OCI-LY1 (cell line): ENCODE measurements at regions not wholly inside any gene's neighbourhood (a gene's known extent, or its start where the extent isn't known, plus 50 kb on each side); places are given as distances from the start of the nearest gene placed in this dataset.

ENCODE experiments used
- H2AFZ ChIP-seq: fragments of 200-600 bp; sonication (generic), shearing (Covaris generic); 2 replicates; pipeline ENCODE4 v1.6.0; 2014; ENCODE audit warnings: antibody characterized with exemption, mild to moderate bottlenecking, low read length
- H3F3A ChIP-seq: fragments of 200-600 bp; sonication (generic), shearing (Covaris generic); 2 replicates; pipeline ENCODE4 v1.6.0; 2014; ENCODE audit warnings: mild to moderate bottlenecking, antibody characterized with exemption, low read length, moderate library complexity; ENCODE audit not compliant: insufficient read depth
- H3K27ac ChIP-seq: fragments of 200-600 bp; sonication (generic); 2 replicates; pipeline ENCODE4 v1.5.1; 2014; ENCODE audit warnings: low read length, mixed run types, mild to moderate bottlenecking, low read depth; ENCODE audit not compliant: poor library complexity, severe bottlenecking
- H3K27me3 ChIP-seq: fragments of 200-600 bp; sonication (generic); 2 replicates; pipeline ENCODE4 v1.6.0; 2014; ENCODE audit warnings: antibody characterized with exemption, mild to moderate bottlenecking, low read length, moderate library complexity; ENCODE audit not compliant: insufficient read depth
- H3K36me3 ChIP-seq: fragments of 200-600 bp; sonication (generic); 2 replicates; pipeline ENCODE4 v1.6.1; 2014; ENCODE audit warnings: mild to moderate bottlenecking, antibody characterized with exemption, low read length, moderate library complexity, mixed read lengths; ENCODE audit not compliant: insufficient read depth
- H3K4me1 ChIP-seq: fragments of 200-600 bp; sonication (generic); 2 replicates; pipeline ENCODE4 v1.5.1; 2014; ENCODE audit warnings: mild to moderate bottlenecking, low read length, moderate library complexity; ENCODE audit not compliant: insufficient read depth, severe bottlenecking
- H3K4me2 ChIP-seq: fragments of 200-600 bp; sonication (generic), shearing (Covaris generic); 2 replicates; pipeline ENCODE4 v1.6.1; 2014; ENCODE audit warnings: low read length
- H3K4me3 ChIP-seq: fragments of 200-600 bp; sonication (generic); 2 replicates; pipeline ENCODE4 v1.5.1; 2014; ENCODE audit warnings: low read length, low read depth, mild to moderate bottlenecking, mixed read lengths; ENCODE audit not compliant: poor library complexity, severe bottlenecking
- H3K79me2 ChIP-seq: fragments of 200-600 bp; shearing (Covaris generic); 2 replicates; pipeline ENCODE4 v1.6.1; 2016; ENCODE audit warnings: mixed run types, low read length, mixed read lengths; ENCODE audit not compliant: insufficient read depth
- H3K9ac ChIP-seq: fragments of 200-600 bp; sonication (generic), shearing (Covaris generic); 2 replicates; pipeline ENCODE4 v1.6.1; 2014; ENCODE audit warnings: mild to moderate bottlenecking, low read length, mixed read lengths
- H3K9me2 ChIP-seq: fragments of 200-600 bp; sonication (generic), shearing (Covaris generic); 2 replicates; pipeline ENCODE4 v1.6.1; 2014; ENCODE audit warnings: low read depth, mild to moderate bottlenecking, low read length, mixed read lengths
- H3K9me3 ChIP-seq: fragments of 200-600 bp; shearing (Covaris generic); 2 replicates; pipeline ENCODE4 v1.6.1; 2014; ENCODE audit warnings: low read length, mixed read lengths
- H4K20me1 ChIP-seq: fragments of 200-600 bp; sonication (generic), shearing (Covaris generic); 2 replicates; pipeline ENCODE4 v1.6.0; 2016; ENCODE audit warnings: mild to moderate bottlenecking, low read length; ENCODE audit not compliant: insufficient read depth
- CTCF ChIP-seq: fragments of 200-600 bp; sonication (generic), shearing (Covaris generic); IDR thresholded peaks from 2 replicates; pipeline ENCODE4 v1.5.1; 2017; ENCODE audit warnings: mild to moderate bottlenecking, antibody characterized with exemption, low read length, moderate library complexity, mixed read lengths
- EZH2 ChIP-seq: fragments of 200-600 bp; sonication (generic), shearing (Covaris generic); IDR thresholded peaks from 2 replicates; pipeline ENCODE4 v1.8.0; 2017; ENCODE audit warnings: borderline replicate concordance, mixed run types, mild to moderate bottlenecking, antibody characterized with exemption, low read length, moderate library complexity, mixed read lengths

GRCh38 chr10:91034042-91034441 lies 113.2 kb upstream of the ANKRD1 start:
- Histone ChIP-seq H3K4me1 (no peaks in the 10 kb centered on the region), H3K9ac (no peak overlapping the region), H3F3A (no peaks in the 10 kb centered on the region), H3K27ac (no peak overlapping the region), H3K27me3 (no peaks in the 10 kb centered on the region), H4K20me1 (no peaks in the 10 kb centered on the region), H3K4me3 (no peak overlapping the region), H3K9me3 (no peaks in the 10 kb centered on the region), H3K9me2 (no peaks in the 10 kb centered on the region), H3K4me2 (no peak overlapping the region), H2AFZ (no peak overlapping the region), H3K79me2 (no peaks in the 10 kb centered on the region), H3K36me3 (no peaks in the 10 kb centered on the region)
- TF ChIP-seq EZH2 (no peak), CTCF (no peak)

GRCh38 chr10:91034494-91035159 lies 113.7 kb upstream of the ANKRD1 start:
- H3F3A ChIP-seq, result no peaks in the 10 kb centered on the region
- no peaks in the 10 kb centered on the region for H3K36me3 ChIP-seq
- TF ChIP-seq EZH2, result no peak
- TF ChIP-seq CTCF, result no peak
- no peaks in the 10 kb centered on the region for H3K27me3 ChIP-seq
- no peaks in the 10 kb centered on the region for H3K9me3 ChIP-seq
- no peaks in the 10 kb centered on the region for H3K79me2 ChIP-seq
- no peak overlapping the region for H3K27ac ChIP-seq
- H4K20me1 ChIP-seq, result no peaks in the 10 kb centered on the region
- H2AFZ ChIP-seq, result no peak overlapping the region
- no peaks in the 10 kb centered on the region for H3K9me2 ChIP-seq
- H3K4me1 ChIP-seq, result no peaks in the 10 kb centered on the region
- H3K9ac ChIP-seq, result no peak overlapping the region
- H3K4me3 ChIP-seq, result no peak overlapping the region
- no peak overlapping the region for H3K4me2 ChIP-seq

GRCh38 chr10:91035650-91036292 lies 114.9 kb upstream of the ANKRD1 start:
- Histone ChIP-seq H3K79me2 (no peaks in the 10 kb centered on the region), H3K9ac (no peak overlapping the region), H3K9me2 (no peaks in the 10 kb centered on the region), H3K27me3 (no peaks in the 10 kb centered on the region), H3K4me3 (no peak overlapping the region), H3K4me1 (no peaks in the 10 kb centered on the region), H3K9me3 (no peaks in the 10 kb centered on the region), H2AFZ (no peak overlapping the region), H3K36me3 (no peaks in the 10 kb centered on the region), H3K4me2 (no peak overlapping the region), H3K27ac (no peak overlapping the region), H4K20me1 (no peaks in the 10 kb centered on the region), H3F3A (no peaks in the 10 kb centered on the region)
- TF ChIP-seq EZH2, result no peak
- no peak for TF ChIP-seq CTCF
